ENCODE measurements at regions not wholly inside any gene's neighbourhood (a gene's known extent, or its start where the extent isn't known, plus 50 kb on each side); places are given as distances from the start of the nearest gene placed in this dataset.
"Not testable (repeated sequence)": the region's sequence is repeated elsewhere in the genome, so short reads cannot be mapped to it uniquely, and the experiment has no call there.

DNA sequence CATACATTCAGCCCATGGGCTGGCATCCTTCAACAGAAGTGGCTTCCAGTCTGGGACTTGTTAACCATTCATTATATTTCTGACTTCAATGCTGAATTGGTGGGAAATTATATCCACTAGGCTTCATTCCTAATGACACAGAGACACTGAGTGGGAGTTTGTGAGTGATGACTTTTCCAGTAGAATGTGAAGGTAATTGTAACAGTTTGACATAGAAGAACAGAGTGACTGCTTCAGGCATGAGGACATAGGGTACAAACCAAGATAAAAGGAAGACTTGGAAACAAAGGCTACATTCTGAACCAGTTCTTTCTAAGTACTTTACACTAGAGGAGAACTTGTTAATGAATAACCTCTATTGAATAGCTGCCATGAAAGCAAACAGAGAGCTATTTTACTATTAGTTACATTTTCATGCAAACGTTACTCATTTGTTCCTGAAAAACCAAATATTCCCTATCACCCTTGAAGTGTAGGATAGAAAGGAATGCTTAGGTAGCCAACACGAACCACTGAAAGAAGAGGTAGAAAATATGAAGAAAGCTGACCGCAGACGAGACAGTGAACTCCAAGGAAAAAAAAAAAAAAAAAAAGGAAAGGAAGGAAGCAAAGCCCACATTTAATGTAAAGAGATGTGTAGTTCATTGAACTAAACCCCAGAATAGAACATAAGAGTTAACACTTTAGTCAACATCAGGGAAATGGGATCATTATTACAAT is 237.0 kb upstream of the SEMA3C start:
- H3K79me2 ChIP-seq (ENCODE audit: low read length): no peaks in the 10 kb centered on the region
- H4K20me1 ChIP-seq (ENCODE audit: low read length): no peaks in the 10 kb centered on the region
- intact Hi-C loops (cut with micrococcal nuclease): loop anchor here (1.0 to 5.0 kb wide), 3 partner anchors 91 to 291 kb away; no protein-coding TSS in a partner anchor
- H3K4me2 ChIP-seq (ENCODE audit: low read length): peak overlapping the region; percentile 44
- H2AFZ ChIP-seq (ENCODE audit: low read length): peak overlapping the region; percentile 29; the same call in 1 of the 2 replicates
- TF ChIP-seq, protein P1, sequence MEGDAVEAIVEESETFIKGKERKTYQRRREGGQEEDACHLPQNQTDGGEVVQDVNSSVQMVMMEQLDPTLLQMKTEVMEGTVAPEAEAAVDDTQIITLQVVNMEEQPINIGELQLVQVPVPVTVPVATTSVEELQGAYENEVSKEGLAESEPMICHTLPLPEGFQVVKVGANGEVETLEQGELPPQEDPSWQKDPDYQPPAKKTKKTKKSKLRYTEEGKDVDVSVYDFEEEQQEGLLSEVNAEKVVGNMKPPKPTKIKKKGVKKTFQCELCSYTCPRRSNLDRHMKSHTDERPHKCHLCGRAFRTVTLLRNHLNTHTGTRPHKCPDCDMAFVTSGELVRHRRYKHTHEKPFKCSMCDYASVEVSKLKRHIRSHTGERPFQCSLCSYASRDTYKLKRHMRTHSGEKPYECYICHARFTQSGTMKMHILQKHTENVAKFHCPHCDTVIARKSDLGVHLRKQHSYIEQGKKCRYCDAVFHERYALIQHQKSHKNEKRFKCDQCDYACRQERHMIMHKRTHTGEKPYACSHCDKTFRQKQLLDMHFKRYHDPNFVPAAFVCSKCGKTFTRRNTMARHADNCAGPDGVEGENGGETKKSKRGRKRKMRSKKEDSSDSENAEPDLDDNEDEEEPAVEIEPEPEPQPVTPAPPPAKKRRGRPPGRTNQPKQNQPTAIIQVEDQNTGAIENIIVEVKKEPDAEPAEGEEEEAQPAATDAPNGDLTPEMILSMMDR (conservative IDR thresholded peaks at IDR 0.05; ENCODE audit: low read depth, low read length): no peak
- POLR2A ChIA-PET (ENCODE audit: unreplicated experiment): no interaction called here
- H3K9ac ChIP-seq (ENCODE audit: low read length): no peak overlapping the region
- H3K9me2 ChIP-seq (replicated peaks; ENCODE audit: low read length): no peaks in the 10 kb centered on the region
- peak overlapping the region; percentile 70 for H3K27ac ChIP-seq (ENCODE audit: low read length)
- CTCF ChIA-PET: interaction anchor here (0.8 kb wide), 1 partner anchor 143 kb away, joined by 8 read pairs; no protein-coding TSS in a partner anchor
- H3K36me3 ChIP-seq (ENCODE audit: low read depth, low read length): no peaks in the 10 kb centered on the region
- H3F3A ChIP-seq (ENCODE audit: low read length, unreplicated experiment): no peaks in the 10 kb centered on the region
- ATAC-seq: peak; percentile 79
- peak; percentile 65 for DNase-seq
- peaks cover 23% of the 10 kb centered on the region for H3K4me1 ChIP-seq (ENCODE audit: insufficient read depth, low read length)
- no peaks in the 10 kb centered on the region for H3K27me3 ChIP-seq (ENCODE audit: low read length)
- BruUV-seq (replicated peaks): no TSS peak
- H3K4me3 ChIP-seq (ENCODE audit: low read length): no peak overlapping the region
- no peaks in the 10 kb centered on the region for H3K9me3 ChIP-seq (ENCODE audit: low read length)

- Histone ChIP-seq H3F3A (ENCODE audit: low read length, unreplicated experiment) (no peaks in the 10 kb centered on the region), H3K27ac (ENCODE audit: low read length) (no peak overlapping the region), H4K20me1 (ENCODE audit: low read length) (no peaks in the 10 kb centered on the region), H3K4me3 (ENCODE audit: low read length) (no peak overlapping the region), H3K36me3 (ENCODE audit: low read depth, low read length) (no peaks in the 10 kb centered on the region), H3K9me3 (ENCODE audit: low read length) (no peaks in the 10 kb centered on the region), H3K4me1 (ENCODE audit: insufficient read depth, low read length) (peaks cover 20% of the 10 kb centered on the region), H3K4me2 (ENCODE audit: low read length) (no peak overlapping the region), H2AFZ (ENCODE audit: low read length) (no peak overlapping the region), H3K9ac (ENCODE audit: low read length) (no peak overlapping the region), H3K79me2 (ENCODE audit: low read length) (no peaks in the 10 kb centered on the region), H3K9me2 (replicated peaks; ENCODE audit: low read length) (no peaks in the 10 kb centered on the region), H3K27me3 (ENCODE audit: low read length) (no peaks in the 10 kb centered on the region)
- no peak for DNase-seq
- ChIA-PET CTCF (no interaction called here), POLR2A (ENCODE audit: unreplicated experiment) (no interaction called here)
- TF ChIP-seq, protein P1 (conservative IDR thresholded peaks at IDR 0.05; ENCODE audit: low read depth, low read length): no peak
- no peak for TF ChIP-seq EZH2phosphoT487 (IDR thresholded peaks at IDR 0.05; ENCODE audit: borderline replicate concordance, low read length)
- TF ChIP-seq EZH2 (IDR thresholded peaks at IDR 0.05; ENCODE audit: low read length, unreplicated experiment): no peak
- ATAC-seq: no peak
- intact Hi-C loops (cut with micrococcal nuclease): no loop called here
- no TSS peak for BruUV-seq (replicated peaks)
Measured at GRCh38 chr7:81154565-81154964, 235.7 kb upstream of the SEMA3C start.

GRCh38 chr7:81152925-81153324 is 234.1 kb upstream of the SEMA3C start:
- H3K9me2 ChIP-seq (replicated peaks; ENCODE audit: low read length); POLR2A ChIA-PET (ENCODE audit: unreplicated experiment); H3K27me3 ChIP-seq (ENCODE audit: low read length); H2AFZ ChIP-seq (ENCODE audit: low read length); H3K36me3 ChIP-seq (ENCODE audit: low read depth, low read length); H4K20me1 ChIP-seq (ENCODE audit: low read length); H3K79me2 ChIP-seq (ENCODE audit: low read length); H3F3A ChIP-seq (ENCODE audit: low read length, unreplicated experiment); H3K4me2 ChIP-seq (ENCODE audit: low read length); H3K4me3 ChIP-seq (ENCODE audit: low read length); BruUV-seq (replicated peaks); H3K9me3 ChIP-seq (ENCODE audit: low read length); CTCF ChIA-PET; DNase-seq; H3K27ac ChIP-seq (ENCODE audit: low read length); ATAC-seq; H3K9ac ChIP-seq (ENCODE audit: low read length); intact Hi-C loops (cut with micrococcal nuclease): not testable (repeated sequence)
- H3K4me1 ChIP-seq (ENCODE audit: insufficient read depth, low read length): peaks cover 13% of the 10 kb centered on the region
